Central memory CD8-positive, alpha-beta T cell (primary cell): ENCODE measurements at regions not wholly inside any gene's neighbourhood (a gene's known extent, or its start where the extent isn't known, plus 50 kb on each side); places are given as distances from the start of the nearest gene placed in this dataset.
"Not testable (repeated sequence)": the region's sequence is repeated elsewhere in the genome, so short reads cannot be mapped to it uniquely, and the experiment has no call there.

ENCODE experiments used
- ATAC-seq: fragments of 150-1000 bp; cut with Tn5 transposase; replicated peaks from 2 replicates; pipeline ENCODE4 v1.10.0; 2022; ENCODE audit warnings: mild to moderate bottlenecking, moderate FRiP score, moderate number of reproducible peaks; ENCODE audit not compliant: poor library complexity, severe bottlenecking; ENCODE audit errors: extremely low read depth
- DNase-seq, 2 donors: peaks; one replicate each; pipeline ENCODE4 v3.0.0; 2021; ENCODE audit warnings: low spot score in 2 of 2
- H3K27ac Mint-ChIP-seq: one replicate; pipeline ENCODE4 v1.8.0; 2022; ENCODE audit warnings: low read depth, mild to moderate bottlenecking, moderate library complexity, mixed read lengths
- H3K27me3 Mint-ChIP-seq: one replicate; pipeline ENCODE4 v1.8.0; 2022; ENCODE audit warnings: mixed read lengths
- H3K36me3 Mint-ChIP-seq: one replicate; pipeline ENCODE4 v1.8.0; 2022; ENCODE audit warnings: mild to moderate bottlenecking, moderate library complexity, mixed read lengths; ENCODE audit not compliant: insufficient read depth
- H3K4me1 Mint-ChIP-seq: one replicate; pipeline ENCODE4 v1.8.0; 2022; ENCODE audit warnings: mixed read lengths
- H3K4me3 Mint-ChIP-seq: one replicate; pipeline ENCODE4 v1.8.0; 2022; ENCODE audit warnings: mild to moderate bottlenecking, moderate library complexity, mixed read lengths
- H3K9me3 Mint-ChIP-seq: one replicate; pipeline ENCODE4 v1.8.0; 2022; ENCODE audit warnings: mixed read lengths

DNA sequence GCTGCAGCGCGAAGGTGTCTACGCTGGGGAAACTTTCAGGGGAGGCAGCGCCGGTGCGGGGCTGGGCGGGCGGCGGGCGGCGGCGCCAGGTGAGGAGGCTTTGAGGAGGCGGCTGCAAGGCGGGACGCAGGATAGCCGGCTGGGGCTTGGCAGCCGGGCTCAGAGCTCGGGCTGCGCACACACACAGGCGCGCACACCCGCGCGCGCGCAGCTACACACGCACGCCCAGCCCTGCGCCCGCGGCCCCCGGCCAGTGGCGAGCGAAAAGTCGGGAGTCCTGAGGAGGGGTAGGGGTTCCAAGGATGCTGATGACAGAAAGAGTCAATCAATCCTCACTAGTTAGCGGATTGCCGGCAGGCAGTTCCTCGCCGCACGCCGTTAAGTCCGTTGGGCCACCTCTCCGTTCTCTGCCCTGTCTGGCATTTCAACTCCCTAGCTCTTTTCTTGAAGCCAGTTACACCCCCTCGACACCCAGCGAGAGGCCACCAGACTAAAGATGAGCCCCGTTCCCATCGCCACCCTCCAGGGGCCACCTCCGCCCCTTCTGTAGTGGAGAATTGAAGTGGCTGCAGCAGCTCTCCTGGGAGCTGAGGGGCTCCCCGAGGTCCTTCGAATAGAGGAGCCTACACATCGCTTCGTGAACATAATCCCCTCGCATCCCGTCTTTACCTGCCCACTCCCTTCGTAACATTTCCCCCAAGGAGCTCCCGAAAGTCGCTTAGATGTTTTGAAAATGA lies 1640.3 kb upstream of the C9orf72 start, which contains the start of gene LINGO2:
Gene LINGO2 (minus strand): TSS at position 185 of the 737 bp plus-strand sequence.
- Mint-ChIP-seq H3K4me3 (peak within 1 kb of the TSS; percentile 37), H3K27ac (no peak within 1 kb of the TSS), H3K27me3 (peaks cover 43% of the 10 kb centered on the region), H3K36me3 (no peaks in the 10 kb centered on the region), H3K9me3 (peaks cover 9% of the 10 kb centered on the region), H3K4me1 (peaks cover 5% of the 10 kb centered on the region)
- ATAC-seq (no peak), DNase-seq (no peak)

GRCh38 chr9:29214154-29214689 lies 1640.9 kb upstream of the C9orf72 start:
- Mint-ChIP-seq H3K4me3 (no peak overlapping the region), H3K9me3 (peaks cover 9% of the 10 kb centered on the region), H3K4me1 (peaks cover 5% of the 10 kb centered on the region), H3K27me3 (peaks cover 43% of the 10 kb centered on the region), H3K27ac (no peak overlapping the region), H3K36me3 (no peaks in the 10 kb centered on the region)
- no peak for ATAC-seq
- no peak for DNase-seq

DNA sequence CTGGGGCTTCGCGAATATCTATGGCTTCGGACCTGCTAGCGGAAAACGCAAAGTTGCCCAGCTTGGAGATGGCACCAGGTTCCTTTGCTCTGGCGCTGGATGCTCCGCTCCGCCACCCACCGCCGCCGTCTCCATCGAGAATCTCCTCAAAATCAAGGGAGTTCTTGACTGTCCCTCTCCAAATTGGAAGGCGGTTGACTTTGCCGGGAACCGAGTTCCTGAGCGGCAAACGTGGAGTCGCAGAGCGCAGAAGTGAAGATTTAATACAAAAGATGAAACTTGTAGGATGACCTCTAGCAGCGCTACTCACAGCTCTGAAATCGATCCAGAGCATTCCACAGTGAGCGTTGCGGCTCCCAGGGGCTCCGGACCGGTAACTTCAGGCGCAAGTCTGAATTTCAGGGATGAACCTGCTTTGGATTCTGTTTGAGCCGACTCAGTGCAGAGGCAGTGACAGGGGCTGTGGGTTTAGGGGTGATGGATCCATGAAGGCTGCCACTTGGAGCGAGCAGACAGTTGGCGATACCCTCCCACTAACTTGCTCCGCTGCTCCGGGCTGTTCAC lies 1641.5 kb upstream of the C9orf72 start:
- Mint-ChIP-seq H3K4me3 (no peak overlapping the region), H3K4me1 (peaks cover 5% of the 10 kb centered on the region), H3K27ac (no peak overlapping the region), H3K36me3 (no peaks in the 10 kb centered on the region), H3K9me3 (peaks cover 9% of the 10 kb centered on the region), H3K27me3 (peaks cover 43% of the 10 kb centered on the region)
- ATAC-seq (no peak), DNase-seq (no peak)

DNA sequence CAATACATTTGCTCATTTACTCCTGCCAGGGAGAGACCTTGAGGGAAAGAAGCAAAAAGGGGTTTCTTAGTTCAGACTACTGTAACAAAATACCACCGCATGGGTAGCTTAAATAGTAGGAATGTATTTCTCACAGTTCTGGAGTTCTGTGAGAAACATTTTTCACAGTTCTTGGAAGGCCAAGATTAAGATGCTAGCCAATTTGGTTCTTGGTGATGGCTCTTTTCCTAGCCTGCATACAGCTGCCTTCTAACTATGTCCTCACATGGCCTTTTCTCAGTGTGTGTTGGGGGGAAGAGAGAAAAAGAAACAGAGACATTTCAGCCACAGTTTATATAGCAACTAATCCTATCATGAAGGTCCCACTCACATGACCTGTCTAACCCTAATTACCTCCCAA lies 1644.7 kb upstream of the C9orf72 start:
- Mint-ChIP-seq H3K27me3 (peaks cover 22% of the 10 kb centered on the region), H3K36me3 (no peaks in the 10 kb centered on the region), H3K4me3 (no peak overlapping the region), H3K9me3 (no peaks in the 10 kb centered on the region), H3K4me1 (no peaks in the 10 kb centered on the region), H3K27ac (no peak overlapping the region)
- DNase-seq (no peak), ATAC-seq (no peak)

- no peaks in the 10 kb centered on the region for H3K9me3 Mint-ChIP-seq
- no peaks in the 10 kb centered on the region for H3K27me3 Mint-ChIP-seq
- no peak overlapping the region for H3K4me3 Mint-ChIP-seq
- H3K36me3 Mint-ChIP-seq, result no peaks in the 10 kb centered on the region
- no peaks in the 10 kb centered on the region for H3K4me1 Mint-ChIP-seq
- ATAC-seq (no peak), DNase-seq (no peak)
- H3K27ac Mint-ChIP-seq, result no peak overlapping the region
Measured at GRCh38 chr9:29220596-29221251, 1647.4 kb upstream of the C9orf72 start.

DNA sequence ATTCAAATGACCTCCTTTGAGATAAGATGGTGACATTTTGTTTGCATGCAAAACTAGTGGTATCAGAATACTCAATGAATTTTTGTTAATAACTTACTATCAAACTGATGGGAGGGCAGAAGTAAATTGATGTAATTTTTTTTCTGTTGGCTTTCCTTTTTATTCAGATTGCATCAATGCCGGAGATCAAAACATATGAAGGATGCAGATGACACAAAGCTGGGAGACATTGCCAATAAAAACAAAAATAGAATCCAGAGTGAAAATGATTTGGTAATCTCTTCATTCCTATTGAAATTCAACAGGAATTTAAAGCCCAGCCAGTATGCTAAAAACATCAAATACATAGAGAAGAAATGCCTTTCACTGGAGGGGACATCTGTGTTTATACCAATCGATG lies 1655.3 kb upstream of the C9orf72 start:
- Mint-ChIP-seq H3K4me1 (no peaks in the 10 kb centered on the region), H3K27ac (no peak overlapping the region), H3K36me3 (no peaks in the 10 kb centered on the region), H3K9me3 (peaks cover 7% of the 10 kb centered on the region), H3K4me3 (no peak overlapping the region), H3K27me3 (no peaks in the 10 kb centered on the region)
- ATAC-seq (no peak), DNase-seq (no peak)

DNA sequence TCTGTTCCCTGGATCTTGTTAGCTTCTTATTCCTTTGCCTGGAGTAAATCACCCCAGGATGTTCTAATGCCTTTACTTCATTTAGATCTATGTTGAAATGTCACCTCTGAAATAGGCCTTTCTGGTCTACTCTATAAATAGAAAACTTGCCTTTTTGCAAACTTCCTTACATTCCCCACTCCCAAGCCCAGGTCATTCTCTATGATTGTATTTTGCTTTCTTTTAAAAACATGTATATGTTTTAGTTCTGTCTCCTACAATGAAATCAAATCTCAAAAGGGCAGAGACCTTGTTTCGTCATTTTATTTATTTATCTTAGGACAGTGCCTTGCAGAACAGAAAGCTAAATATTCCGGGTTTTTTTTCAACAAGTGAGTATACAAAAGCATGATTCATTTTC lies 1657.7 kb upstream of the C9orf72 start:
- no peak overlapping the region for H3K27ac Mint-ChIP-seq
- H3K4me1 Mint-ChIP-seq, result no peaks in the 10 kb centered on the region
- no peaks in the 10 kb centered on the region for H3K27me3 Mint-ChIP-seq
- peaks cover 12% of the 10 kb centered on the region for H3K9me3 Mint-ChIP-seq
- no peaks in the 10 kb centered on the region for H3K36me3 Mint-ChIP-seq
- ATAC-seq, result no peak
- DNase-seq, result no peak
- no peak overlapping the region for H3K4me3 Mint-ChIP-seq

GRCh38 chr9:29233193-29233592 lies 1659.9 kb upstream of the C9orf72 start:
- Mint-ChIP-seq H3K4me1 (no peaks in the 10 kb centered on the region), H3K27ac (no peak overlapping the region), H3K36me3 (no peaks in the 10 kb centered on the region), H3K27me3 (no peaks in the 10 kb centered on the region), H3K9me3 (peaks cover 12% of the 10 kb centered on the region), H3K4me3 (no peak overlapping the region)
- no peak for ATAC-seq
- DNase-seq, result no peak

DNA sequence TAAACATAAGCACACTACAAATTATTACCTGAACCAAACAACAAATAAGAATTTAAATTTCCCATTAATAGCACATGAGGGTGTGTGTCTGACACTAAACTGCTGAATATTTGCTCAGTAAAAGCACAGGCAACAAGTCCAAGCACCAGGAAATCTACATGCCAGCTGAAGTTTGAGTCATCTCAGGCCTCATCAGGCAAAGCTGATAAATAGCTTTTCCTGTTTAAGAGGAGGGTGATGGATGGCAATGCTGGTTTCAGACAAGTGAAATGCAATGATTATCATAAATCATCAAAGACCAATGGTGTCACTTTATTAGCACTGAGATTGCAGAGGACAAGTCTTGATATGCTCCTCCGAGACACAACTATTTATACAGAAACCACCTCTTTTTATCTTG lies 1668.0 kb upstream of the C9orf72 start:
- Mint-ChIP-seq H3K27me3 (no peaks in the 10 kb centered on the region), H3K9me3 (no peaks in the 10 kb centered on the region), H3K4me1 (no peaks in the 10 kb centered on the region), H3K4me3 (no peak overlapping the region), H3K27ac (no peak overlapping the region), H3K36me3 (no peaks in the 10 kb centered on the region)
- no peak for ATAC-seq
- DNase-seq, result no peak

DNA sequence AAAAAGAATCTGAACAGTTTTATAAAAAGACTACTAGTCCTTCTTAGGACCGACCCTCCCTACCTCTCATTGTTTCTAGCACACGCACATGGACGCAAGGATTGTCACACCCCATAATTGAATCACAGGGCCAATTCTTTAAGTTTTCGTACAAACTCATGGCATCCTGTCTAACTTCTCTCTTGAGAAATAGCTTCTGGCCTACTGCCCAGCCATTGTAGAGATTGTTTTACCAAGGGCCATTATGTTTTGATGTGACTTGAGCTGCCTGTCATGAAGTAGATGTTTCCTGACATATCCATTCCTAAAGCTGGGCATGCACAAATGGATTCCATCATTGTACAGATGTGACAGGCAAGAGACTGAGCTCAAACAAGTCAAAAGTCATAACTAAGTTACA lies 1672.1 kb upstream of the C9orf72 start:
- no peak for DNase-seq
- H3K4me1 Mint-ChIP-seq, result no peaks in the 10 kb centered on the region
- H3K36me3 Mint-ChIP-seq, result no peaks in the 10 kb centered on the region
- no peak overlapping the region for H3K27ac Mint-ChIP-seq
- peaks cover 5% of the 10 kb centered on the region for H3K9me3 Mint-ChIP-seq
- ATAC-seq, result no peak
- no peak overlapping the region for H3K4me3 Mint-ChIP-seq
- H3K27me3 Mint-ChIP-seq, result no peaks in the 10 kb centered on the region

GRCh38 chr9:29270400-29270799 lies 1697.1 kb upstream of the C9orf72 start:
- not testable (repeated sequence) for H3K36me3 Mint-ChIP-seq, H3K27ac Mint-ChIP-seq, ATAC-seq, H3K4me3 Mint-ChIP-seq, H3K4me1 Mint-ChIP-seq, H3K27me3 Mint-ChIP-seq, DNase-seq
- peaks cover 11% of the 10 kb centered on the region for H3K9me3 Mint-ChIP-seq

DNA sequence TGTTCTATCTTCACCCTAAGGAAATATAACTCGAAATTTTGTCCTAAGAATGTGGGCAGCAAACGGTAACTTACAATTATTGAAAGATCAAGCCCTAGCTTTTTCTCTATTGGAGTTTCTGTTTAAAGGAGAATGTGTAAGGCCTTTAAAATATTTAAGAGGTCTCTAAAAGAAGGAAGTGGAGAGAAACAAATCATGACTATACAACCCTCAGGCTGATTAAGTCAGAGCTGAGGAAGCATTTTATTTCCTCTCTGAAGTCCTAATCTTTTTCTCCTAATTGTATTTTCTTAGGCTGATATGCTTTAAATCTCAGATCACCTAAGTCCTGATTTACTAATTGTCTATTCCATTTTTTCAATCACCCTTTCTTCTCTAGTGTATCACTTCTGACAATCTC lies 1708.8 kb upstream of the C9orf72 start:
- H3K27ac Mint-ChIP-seq, result no peak overlapping the region
- DNase-seq (no peak), ATAC-seq (no peak)
- peaks cover 4% of the 10 kb centered on the region for H3K9me3 Mint-ChIP-seq
- H3K4me3 Mint-ChIP-seq, result no peak overlapping the region
- H3K4me1 Mint-ChIP-seq, result no peaks in the 10 kb centered on the region
- no peaks in the 10 kb centered on the region for H3K27me3 Mint-ChIP-seq
- no peaks in the 10 kb centered on the region for H3K36me3 Mint-ChIP-seq

- H3K9me3 Mint-ChIP-seq, result peaks cover 15% of the 10 kb centered on the region
- H3K27ac Mint-ChIP-seq, result no peak overlapping the region
- ATAC-seq (no peak), DNase-seq (no peak)
- H3K27me3 Mint-ChIP-seq, result no peaks in the 10 kb centered on the region
- H3K4me1 Mint-ChIP-seq, result no peaks in the 10 kb centered on the region
- no peak overlapping the region for H3K4me3 Mint-ChIP-seq
- H3K36me3 Mint-ChIP-seq, result no peaks in the 10 kb centered on the region
Measured at GRCh38 chr9:29285818-29286217, 1712.5 kb upstream of the C9orf72 start.
